ENCODE measurements at regions not wholly inside any gene's neighbourhood (a gene's known extent, or its start where the extent isn't known, plus 50 kb on each side); places are given as distances from the start of the nearest gene placed in this dataset.

DNA sequence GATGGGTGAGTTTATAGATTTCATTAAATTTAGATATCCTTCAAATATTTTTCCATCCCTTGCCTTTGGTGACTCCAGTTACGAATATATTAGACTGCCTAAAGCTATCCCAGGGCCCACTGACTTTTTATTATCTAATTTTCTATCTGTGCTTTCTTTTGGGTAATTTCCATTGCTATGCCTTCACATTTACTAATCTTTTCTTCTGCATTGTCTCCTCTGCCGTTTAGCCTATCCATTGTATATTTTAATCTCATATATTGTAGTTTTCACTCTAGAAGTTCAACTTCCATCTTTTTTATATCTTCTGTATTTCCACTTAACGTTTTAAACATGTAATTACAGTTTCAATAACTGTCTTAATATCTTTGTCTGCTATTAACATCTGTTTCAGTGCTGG lies 78.6 kb upstream of the HDAC9 start:
- no peak overlapping the region for H2AFZ ChIP-seq (ENCODE audit: low read length)
- ChIA-PET CTCF (ENCODE audit: low intra/inter-chr PET ratio, low total read pairs) (no interaction called here), POLR2A (no interaction called here)
- H3K4me1 ChIP-seq (ENCODE audit: insufficient read depth, low read length): no peaks in the 10 kb centered on the region
- H3K36me3 ChIP-seq (replicated peaks in 1 of 2; ENCODE audit: control insufficient read depth in 1 of 2, insufficient read depth in 2 of 2, low read length in 2 of 2): no peaks in the 10 kb centered on the region
- H3K9ac ChIP-seq (ENCODE audit: insufficient read depth, low read depth, low read length): no peak overlapping the region
- H3K4me3 ChIP-seq (replicated peaks in 1 of 3; ENCODE audit: insufficient read depth in 1 of 3, low read depth in 2 of 3, low read length in 3 of 3): no peak overlapping the region
- TF ChIP-seq, protein P1, sequence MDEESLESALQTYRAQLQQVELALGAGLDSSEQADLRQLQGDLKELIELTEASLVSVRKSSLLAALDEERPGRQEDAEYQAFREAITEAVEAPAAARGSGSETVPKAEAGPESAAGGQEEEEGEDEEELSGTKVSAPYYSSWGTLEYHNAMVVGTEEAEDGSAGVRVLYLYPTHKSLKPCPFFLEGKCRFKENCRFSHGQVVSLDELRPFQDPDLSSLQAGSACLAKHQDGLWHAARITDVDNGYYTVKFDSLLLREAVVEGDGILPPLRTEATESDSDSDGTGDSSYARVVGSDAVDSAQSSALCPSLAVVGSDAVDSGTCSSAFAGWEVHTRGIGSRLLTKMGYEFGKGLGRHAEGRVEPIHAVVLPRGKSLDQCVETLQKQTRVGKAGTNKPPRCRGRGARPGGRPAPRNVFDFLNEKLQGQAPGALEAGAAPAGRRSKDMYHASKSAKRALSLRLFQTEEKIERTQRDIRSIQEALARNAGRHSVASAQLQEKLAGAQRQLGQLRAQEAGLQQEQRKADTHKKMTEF (CRISPR knock-in tag; IDR thresholded peaks at IDR 0.05): no peak
- TF ChIP-seq ZNF746 (CRISPR knock-in tag; IDR thresholded peaks at IDR 0.05) (no peak), PTBP1 (IDR thresholded peaks at IDR 0.05; ENCODE audit: low read depth, low read length, poor library complexity, severe bottlenecking) (no peak)
- ATAC-seq (no peak), DNase-seq (ENCODE audit: low spot score) (no peak), FAIRE-seq (no peak)
- BruUV-seq (replicated peaks): no TSS peak
- no peak overlapping the region for H3K27ac ChIP-seq (ENCODE audit: extremely low read length, insufficient read depth, low read length)
- no peaks in the 10 kb centered on the region for H3K9me3 ChIP-seq (ENCODE audit: low read length)
- H3K27me3 ChIP-seq (ENCODE audit: control insufficient read depth in 1 of 2, insufficient read depth in 2 of 2, low read length in 2 of 2): no peaks in the 10 kb centered on the region
- in situ Hi-C loops (cut with HindIII; ENCODE audit: extremely low pct_ligation_motif_present, low pct_unique_long_range_greater_than_20kb) (no loop called here), intact Hi-C loops (cut with micrococcal nuclease; ENCODE audit: unreplicated experiment) (no loop called here)
- no peak overlapping the region for H3K4me2 ChIP-seq (ENCODE audit: low read depth, low read length)
- H3K79me2 ChIP-seq (ENCODE audit: insufficient read depth, low read length): no peaks in the 10 kb centered on the region
- H4K20me1 ChIP-seq (ENCODE audit: insufficient read depth, low read length): no peaks in the 10 kb centered on the region
- 2% methylated on average over 3 of the region's 3 CpGs for WGBS (ENCODE audit: low lambda C conversion rate)

DNA sequence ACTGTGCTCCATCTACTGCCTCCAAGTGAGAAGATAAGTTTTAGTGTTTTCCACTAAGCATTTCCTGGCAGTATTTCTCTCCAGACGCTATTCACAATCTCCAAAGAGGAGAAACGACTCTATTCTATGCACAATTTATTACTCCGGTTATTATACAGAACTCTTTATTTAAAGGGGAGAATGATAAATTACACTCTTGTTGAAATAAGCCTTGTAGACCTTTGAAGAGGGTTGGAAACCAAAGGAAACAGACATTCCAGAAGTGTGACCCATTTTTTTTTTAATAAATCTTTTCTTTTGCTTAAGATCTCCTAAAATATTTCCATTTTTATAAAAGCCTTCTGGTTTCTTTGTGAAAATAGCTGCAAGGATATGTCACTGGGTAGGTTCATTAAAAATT lies 76.1 kb upstream of the HDAC9 start:
- Histone ChIP-seq H3K27me3 (ENCODE audit: control insufficient read depth in 1 of 2, insufficient read depth in 2 of 2, low read length in 2 of 2) (no peaks in the 10 kb centered on the region), H3K4me1 (ENCODE audit: insufficient read depth, low read length) (no peaks in the 10 kb centered on the region), H2AFZ (ENCODE audit: low read length) (no peak overlapping the region), H3K79me2 (ENCODE audit: insufficient read depth, low read length) (no peaks in the 10 kb centered on the region), H3K4me2 (ENCODE audit: low read depth, low read length) (no peak overlapping the region), H3K36me3 (replicated peaks in 1 of 2; ENCODE audit: control insufficient read depth in 1 of 2, insufficient read depth in 2 of 2, low read length in 2 of 2) (no peaks in the 10 kb centered on the region), H3K9me3 (ENCODE audit: low read length) (no peaks in the 10 kb centered on the region), H3K27ac (ENCODE audit: extremely low read length, insufficient read depth, low read length) (no peak overlapping the region), H3K4me3 (replicated peaks in 1 of 3; ENCODE audit: insufficient read depth in 1 of 3, low read depth in 2 of 3, low read length in 3 of 3) (no peak overlapping the region), H4K20me1 (ENCODE audit: insufficient read depth, low read length) (no peaks in the 10 kb centered on the region), H3K9ac (ENCODE audit: insufficient read depth, low read depth, low read length) (no peak overlapping the region)
- POLR2A ChIA-PET: no interaction called here
- intact Hi-C loops (cut with micrococcal nuclease; ENCODE audit: unreplicated experiment): no loop called here
- no TSS peak for BruUV-seq (replicated peaks)
- CTCF ChIA-PET (ENCODE audit: low intra/inter-chr PET ratio, low total read pairs): no interaction called here
- no peak for DNase-seq (ENCODE audit: low spot score)
- no peak for ATAC-seq
- in situ Hi-C loops (cut with HindIII; ENCODE audit: extremely low pct_ligation_motif_present, low pct_unique_long_range_greater_than_20kb): no loop called here
- WGBS (ENCODE audit: low lambda C conversion rate): 14% methylated on average over 3 of the region's 3 CpGs
- FAIRE-seq: no peak
- no peak for TF ChIP-seq SRF (IDR thresholded peaks at IDR 0.05; ENCODE audit: low read depth, low read length)
- no peak for TF ChIP-seq RORA (CRISPR knock-in tag; IDR thresholded peaks at IDR 0.05)
- no peak for TF ChIP-seq KDM5A (IDR thresholded peaks at IDR 0.05; ENCODE audit: borderline replicate concordance, low read length)
- TF ChIP-seq, protein P2, sequence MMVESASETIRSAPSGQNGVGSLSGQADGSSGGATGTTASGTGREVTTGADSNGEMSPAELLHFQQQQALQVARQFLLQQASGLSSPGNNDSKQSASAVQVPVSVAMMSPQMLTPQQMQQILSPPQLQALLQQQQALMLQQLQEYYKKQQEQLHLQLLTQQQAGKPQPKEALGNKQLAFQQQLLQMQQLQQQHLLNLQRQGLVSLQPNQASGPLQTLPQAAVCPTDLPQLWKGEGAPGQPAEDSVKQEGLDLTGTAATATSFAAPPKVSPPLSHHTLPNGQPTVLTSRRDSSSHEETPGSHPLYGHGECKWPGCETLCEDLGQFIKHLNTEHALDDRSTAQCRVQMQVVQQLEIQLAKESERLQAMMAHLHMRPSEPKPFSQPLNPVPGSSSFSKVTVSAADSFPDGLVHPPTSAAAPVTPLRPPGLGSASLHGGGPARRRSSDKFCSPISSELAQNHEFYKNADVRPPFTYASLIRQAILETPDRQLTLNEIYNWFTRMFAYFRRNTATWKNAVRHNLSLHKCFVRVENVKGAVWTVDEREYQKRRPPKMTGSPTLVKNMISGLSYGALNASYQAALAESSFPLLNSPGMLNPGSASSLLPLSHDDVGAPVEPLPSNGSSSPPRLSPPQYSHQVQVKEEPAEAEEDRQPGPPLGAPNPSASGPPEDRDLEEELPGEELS (CRISPR knock-in tag; IDR thresholded peaks at IDR 0.05): no peak
- TF ChIP-seq, protein P3, sequence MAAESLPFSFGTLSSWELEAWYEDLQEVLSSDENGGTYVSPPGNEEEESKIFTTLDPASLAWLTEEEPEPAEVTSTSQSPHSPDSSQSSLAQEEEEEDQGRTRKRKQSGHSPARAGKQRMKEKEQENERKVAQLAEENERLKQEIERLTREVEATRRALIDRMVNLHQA (CRISPR knock-in tag; IDR thresholded peaks at IDR 0.05): no peak
- TF ChIP-seq, protein P4, sequence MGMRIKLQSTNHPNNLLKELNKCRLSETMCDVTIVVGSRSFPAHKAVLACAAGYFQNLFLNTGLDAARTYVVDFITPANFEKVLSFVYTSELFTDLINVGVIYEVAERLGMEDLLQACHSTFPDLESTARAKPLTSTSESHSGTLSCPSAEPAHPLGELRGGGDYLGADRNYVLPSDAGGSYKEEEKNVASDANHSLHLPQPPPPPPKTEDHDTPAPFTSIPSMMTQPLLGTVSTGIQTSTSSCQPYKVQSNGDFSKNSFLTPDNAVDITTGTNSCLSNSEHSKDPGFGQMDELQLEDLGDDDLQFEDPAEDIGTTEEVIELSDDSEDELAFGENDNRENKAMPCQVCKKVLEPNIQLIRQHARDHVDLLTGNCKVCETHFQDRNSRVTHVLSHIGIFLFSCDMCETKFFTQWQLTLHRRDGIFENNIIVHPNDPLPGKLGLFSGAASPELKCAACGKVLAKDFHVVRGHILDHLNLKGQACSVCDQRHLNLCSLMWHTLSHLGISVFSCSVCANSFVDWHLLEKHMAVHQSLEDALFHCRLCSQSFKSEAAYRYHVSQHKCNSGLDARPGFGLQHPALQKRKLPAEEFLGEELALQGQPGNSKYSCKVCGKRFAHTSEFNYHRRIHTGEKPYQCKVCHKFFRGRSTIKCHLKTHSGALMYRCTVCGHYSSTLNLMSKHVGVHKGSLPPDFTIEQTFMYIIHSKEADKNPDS (CRISPR knock-in tag; IDR thresholded peaks at IDR 0.05): no peak
- TF ChIP-seq POGZ (CRISPR knock-in tag; IDR thresholded peaks at IDR 0.05): no peak
- no peak for TF ChIP-seq LCORL (IDR thresholded peaks at IDR 0.05)
- no peak for TF ChIP-seq LCORL (CRISPR knock-in tag; IDR thresholded peaks at IDR 0.05)
